ENCODE measurements at regions not wholly inside any gene's neighbourhood (a gene's known extent, or its start where the extent isn't known, plus 50 kb on each side); places are given as distances from the start of the nearest gene placed in this dataset.

DNA sequence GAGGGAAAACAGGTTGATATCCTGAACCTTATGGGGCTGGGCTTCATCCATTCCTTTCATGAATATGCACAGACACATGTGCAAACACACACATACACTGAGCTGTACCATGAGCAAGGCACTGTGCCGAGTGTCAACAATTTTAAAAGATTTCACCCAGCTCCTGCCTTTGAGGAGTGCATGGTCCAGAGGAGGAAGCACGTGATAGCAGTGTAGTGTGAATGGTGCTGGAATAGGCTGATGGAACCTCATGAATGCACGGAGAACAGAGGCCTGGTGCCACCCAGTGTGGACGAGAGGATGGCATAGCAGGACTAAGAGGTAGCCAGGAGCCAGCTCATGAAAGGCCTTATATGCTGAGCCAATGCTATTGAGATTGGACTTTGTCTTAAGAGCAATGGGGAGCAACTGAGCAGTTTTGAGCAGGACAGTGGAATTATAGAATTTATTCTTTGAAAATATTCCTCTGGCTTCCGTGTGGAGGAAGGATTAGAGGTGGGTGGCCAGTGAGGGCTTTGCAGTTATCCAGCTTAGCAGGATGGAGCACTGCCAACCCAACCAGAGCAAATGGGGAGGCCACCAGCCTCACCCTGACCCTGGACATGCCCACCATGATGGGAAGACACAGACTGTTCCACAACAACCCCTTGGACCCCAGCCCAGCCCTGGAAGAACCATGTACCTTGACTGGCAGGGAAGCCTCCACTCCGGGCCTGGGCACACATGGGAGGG, 84.4 kb downstream of the UNC5CL start (continued):
- TF ChIP-seq, protein P1, sequence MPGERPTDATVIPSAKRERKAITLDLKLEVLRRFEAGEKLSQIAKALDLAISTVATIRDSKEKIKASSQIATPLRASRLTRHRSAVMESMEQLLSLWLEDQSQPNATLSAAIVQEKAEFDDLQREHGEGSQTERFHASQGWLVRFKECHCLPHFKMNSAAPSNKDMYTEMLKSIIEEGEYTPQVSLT (CRISPR knock-in tag; IDR thresholded peaks at IDR 0.05; ENCODE audit: borderline replicate concordance, low read depth) = no peak
- TF ChIP-seq THYN1 (CRISPR knock-in tag; IDR thresholded peaks at IDR 0.05; ENCODE audit: borderline replicate concordance, low read depth) (no peak), NFKB2 (CRISPR knock-in tag; IDR thresholded peaks at IDR 0.05; ENCODE audit: borderline replicate concordance) (no peak), SP1 (IDR thresholded peaks at IDR 0.05) (no peak), SP1 (CRISPR knock-in tag; IDR thresholded peaks at IDR 0.05) (no peak), RAD21 (CRISPR knock-in tag; IDR thresholded peaks at IDR 0.05) (no peak), ZNF605 (CRISPR knock-in tag; IDR thresholded peaks at IDR 0.05) (peak; percentile 40; the same call in 1 of the 2 replicates), SNAPC2 (CRISPR knock-in tag; IDR thresholded peaks at IDR 0.05) (no peak)

- intact Hi-C loops (cut with micrococcal nuclease; ENCODE audit: unreplicated experiment) (no loop called here), in situ Hi-C loops (cut with HindIII; ENCODE audit: extremely low pct_ligation_motif_present, low pct_unique_long_range_greater_than_20kb) (no loop called here)
- BruUV-seq (replicated peaks) = no TSS peak
- ChIA-PET POLR2A (no interaction called here), CTCF (ENCODE audit: low intra/inter-chr PET ratio, low total read pairs) (no interaction called here)
- Histone ChIP-seq H2AFZ (ENCODE audit: low read length) (no peak overlapping the region), H3K27ac (ENCODE audit: extremely low read length, insufficient read depth, low read length) (no peak overlapping the region), H3K9ac (ENCODE audit: insufficient read depth, low read depth, low read length) (no peak overlapping the region), H3K36me3 (replicated peaks in 1 of 2; ENCODE audit: control insufficient read depth in 1 of 2, insufficient read depth in 2 of 2, low read length in 2 of 2) (no peaks in the 10 kb centered on the region), H3K79me2 (ENCODE audit: insufficient read depth, low read length) (no peaks in the 10 kb centered on the region), H3K4me2 (ENCODE audit: low read depth, low read length) (no peak overlapping the region), H3K9me3 (ENCODE audit: low read length) (no peaks in the 10 kb centered on the region), H3K4me1 (ENCODE audit: insufficient read depth, low read length) (peaks cover 39% of the 10 kb centered on the region), H4K20me1 (ENCODE audit: insufficient read depth, low read length) (no peaks in the 10 kb centered on the region), H3K4me3 (replicated peaks in 1 of 3; ENCODE audit: insufficient read depth in 1 of 3, low read depth in 2 of 3, low read length in 3 of 3) (no peak overlapping the region), H3K27me3 (ENCODE audit: control insufficient read depth in 1 of 2, insufficient read depth in 2 of 2, low read length in 2 of 2) (peaks cover 0 to 8% of the 10 kb centered on the region in 2 experiments; a peak in 4 of 5 replicates)
- no peak for DNase-seq (ENCODE audit: low spot score)
- 33% methylated on average over 4 of the region's 4 CpGs for WGBS (ENCODE audit: low lambda C conversion rate)
- no peak for ATAC-seq
- TF ChIP-seq ZMYM4 (CRISPR knock-in tag; IDR thresholded peaks at IDR 0.05) = no peak
- FAIRE-seq = no peak
Observed at GRCh38 chr6:40953486-40953885, 85.5 kb downstream of the UNC5CL start.
